Cardiac muscle cell (in vitro differentiated cells and primary cell): ENCODE measurements at regions not wholly inside any gene's neighbourhood (a gene's known extent, or its start where the extent isn't known, plus 50 kb on each side); places are given as distances from the start of the nearest gene placed in this dataset.

Experiments used
- DNase-seq, 2 donors: peaks; one replicate each; pipeline versions ENCODE4 v3.0.0 to v3.0.0-alpha.2; 2010 to 2017; ENCODE audit warnings: low read depth in 1 of 2, low spot score in 1 of 2
- H3K27ac ChIP-seq: fragments of 200-600 bp; sonication (generic); 2 replicates; pipeline ENCODE4 v1.5.1; 2016
- H3K27me3 ChIP-seq: fragments of 200-600 bp; sonication (generic); 2 replicates; pipeline ENCODE4 v1.6.0; 2016; ENCODE audit warnings: control low read depth
- H3K36me3 ChIP-seq: fragments of 200-600 bp; sonication (generic); 2 replicates; pipeline ENCODE4 v1.5.1; 2016; ENCODE audit warnings: control low read depth
- H3K4me1 ChIP-seq: fragments of 200-600 bp; sonication (generic); 2 replicates; pipeline ENCODE4 v1.8.1; 2017; ENCODE audit warnings: low read depth, mild to moderate bottlenecking, mixed run types
- H3K4me3 ChIP-seq: fragments of 200-600 bp; sonication (generic); 2 replicates; pipeline ENCODE4 v1.5.1; 2016; ENCODE audit warnings: mild to moderate bottlenecking
- H3K9me3 ChIP-seq: fragments of 200-600 bp; sonication (generic); 2 replicates; pipeline ENCODE4 v1.5.1; 2017; ENCODE audit warnings: low read depth, mild to moderate bottlenecking, control low read depth
- CTCF ChIP-seq: IDR thresholded peaks from 2 replicates; pipeline ENCODE4 v1.5.1; 2012; ENCODE audit warnings: low read depth, mild to moderate bottlenecking, low read length

GRCh38 chr4:126637706-126638105, 995.1 kb upstream of the INTU start:
- TF ChIP-seq CTCF: no peak
- Histone ChIP-seq H3K27me3 (peaks cover 20% of the 10 kb centered on the region), H3K4me3 (no peak overlapping the region), H3K27ac (no peak overlapping the region), H3K36me3 (no peaks in the 10 kb centered on the region), H3K4me1 (no peaks in the 10 kb centered on the region), H3K9me3 (no peaks in the 10 kb centered on the region)
- DNase-seq: no peak

GRCh38 chr4:126647320-126647719, 985.4 kb upstream of the INTU start:
- Histone ChIP-seq H3K9me3 (no peaks in the 10 kb centered on the region), H3K27ac (no peak overlapping the region), H3K27me3 (peaks cover 46% of the 10 kb centered on the region), H3K36me3 (no peaks in the 10 kb centered on the region), H3K4me1 (no peaks in the 10 kb centered on the region), H3K4me3 (no peak overlapping the region)
- no peak for TF ChIP-seq CTCF
- DNase-seq: no peak

GRCh38 chr4:126647756-126648397, 984.9 kb upstream of the INTU start:
- Histone ChIP-seq H3K27me3 (peaks cover 50% of the 10 kb centered on the region), H3K4me3 (no peak overlapping the region), H3K36me3 (no peaks in the 10 kb centered on the region), H3K9me3 (no peaks in the 10 kb centered on the region), H3K4me1 (no peaks in the 10 kb centered on the region), H3K27ac (no peak overlapping the region)
- peak in 1 of 2 donors; percentile 37 for DNase-seq
- no peak for TF ChIP-seq CTCF

GRCh38 chr4:126658411-126658810, 974.3 kb upstream of the INTU start:
- peaks cover 88% of the 10 kb centered on the region for H3K27me3 ChIP-seq
- H3K9me3 ChIP-seq: no peaks in the 10 kb centered on the region
- no peak for DNase-seq
- no peak overlapping the region for H3K27ac ChIP-seq
- H3K4me3 ChIP-seq: no peak overlapping the region
- no peak for TF ChIP-seq CTCF
- no peaks in the 10 kb centered on the region for H3K36me3 ChIP-seq
- H3K4me1 ChIP-seq: peaks cover 4% of the 10 kb centered on the region

- Histone ChIP-seq H3K36me3 (no peaks in the 10 kb centered on the region), H3K4me3 (no peak overlapping the region), H3K27me3 (peaks cover 86% of the 10 kb centered on the region), H3K4me1 (peaks cover 4% of the 10 kb centered on the region), H3K27ac (no peak overlapping the region), H3K9me3 (no peaks in the 10 kb centered on the region)
- DNase-seq: peak; percentile 45 to 69
- no peak for TF ChIP-seq CTCF
Measured at GRCh38 chr4:126661194-126661593, 971.6 kb upstream of the INTU start.
